WERI-Rb-1 (cell line): ENCODE measurements at regions not wholly inside any gene's neighbourhood (a gene's known extent, or its start where the extent isn't known, plus 50 kb on each side); places are given as distances from the start of the nearest gene placed in this dataset.

Source experiments
- DNase-seq: peaks from one replicate; pipeline ENCODE4 v3.0.0-alpha.2; 2020
- H3K27ac ChIP-seq: fragments of 250-450 bp; sonication (Bioruptor Pico); 2 replicates; pipeline ENCODE4 v1.5.1; 2020; ENCODE audit warnings: mild to moderate bottlenecking, moderate library complexity
- H3K27me3 ChIP-seq: fragments of 250-450 bp; sonication (Bioruptor Pico); 2 replicates; pipeline ENCODE4 v1.5.1; 2021; ENCODE audit warnings: mild to moderate bottlenecking, low read depth, moderate library complexity; ENCODE audit not compliant: insufficient read depth, severe bottlenecking
- H3K36me3 ChIP-seq: fragments of 250-450 bp; sonication (Bioruptor Pico); 2 replicates; pipeline ENCODE4 v1.5.1; 2020; ENCODE audit warnings: mild to moderate bottlenecking, moderate library complexity
- H3K4me3 ChIP-seq: 2 replicates; pipeline ENCODE4 v1.5.1; 2011; ENCODE audit warnings: low read depth, mild to moderate bottlenecking, control low read depth, low read length
- H3K9me3 ChIP-seq: fragments of 250-450 bp; sonication (Bioruptor Pico); 2 replicates; pipeline ENCODE4 v1.5.1; 2021; ENCODE audit warnings: mild to moderate bottlenecking, moderate library complexity; ENCODE audit not compliant: severe bottlenecking
- TF ChIP-seq, protein P1 (sequence below): IDR thresholded peaks from 2 replicates; pipeline ENCODE4 v1.5.1; 2011; ENCODE audit warnings: low read depth, mild to moderate bottlenecking, control low read depth, inconsistent platforms, low read length

GRCh38 chr1:117268535-117269455 is 58.1 kb upstream of the VTCN1 start:
- no peak overlapping the region for H3K27ac ChIP-seq
- no peaks in the 10 kb centered on the region for H3K27me3 ChIP-seq
- TF ChIP-seq, protein P1, sequence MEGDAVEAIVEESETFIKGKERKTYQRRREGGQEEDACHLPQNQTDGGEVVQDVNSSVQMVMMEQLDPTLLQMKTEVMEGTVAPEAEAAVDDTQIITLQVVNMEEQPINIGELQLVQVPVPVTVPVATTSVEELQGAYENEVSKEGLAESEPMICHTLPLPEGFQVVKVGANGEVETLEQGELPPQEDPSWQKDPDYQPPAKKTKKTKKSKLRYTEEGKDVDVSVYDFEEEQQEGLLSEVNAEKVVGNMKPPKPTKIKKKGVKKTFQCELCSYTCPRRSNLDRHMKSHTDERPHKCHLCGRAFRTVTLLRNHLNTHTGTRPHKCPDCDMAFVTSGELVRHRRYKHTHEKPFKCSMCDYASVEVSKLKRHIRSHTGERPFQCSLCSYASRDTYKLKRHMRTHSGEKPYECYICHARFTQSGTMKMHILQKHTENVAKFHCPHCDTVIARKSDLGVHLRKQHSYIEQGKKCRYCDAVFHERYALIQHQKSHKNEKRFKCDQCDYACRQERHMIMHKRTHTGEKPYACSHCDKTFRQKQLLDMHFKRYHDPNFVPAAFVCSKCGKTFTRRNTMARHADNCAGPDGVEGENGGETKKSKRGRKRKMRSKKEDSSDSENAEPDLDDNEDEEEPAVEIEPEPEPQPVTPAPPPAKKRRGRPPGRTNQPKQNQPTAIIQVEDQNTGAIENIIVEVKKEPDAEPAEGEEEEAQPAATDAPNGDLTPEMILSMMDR, result no peak
- DNase-seq, result no peak
- H3K9me3 ChIP-seq, result peaks cover 4% of the 10 kb centered on the region
- no peaks in the 10 kb centered on the region for H3K36me3 ChIP-seq
- H3K4me3 ChIP-seq, result no peak overlapping the region

- no peak for DNase-seq
- H3K9me3 ChIP-seq, result no peaks in the 10 kb centered on the region
- H3K27me3 ChIP-seq, result no peaks in the 10 kb centered on the region
- H3K27ac ChIP-seq, result no peak overlapping the region
- no peak overlapping the region for H3K4me3 ChIP-seq
- TF ChIP-seq, protein P1, result no peak
- H3K36me3 ChIP-seq, result no peaks in the 10 kb centered on the region
These were observed 56.6 kb upstream of the VTCN1 start for GRCh38 chr1:117267232-117267774.

DNA sequence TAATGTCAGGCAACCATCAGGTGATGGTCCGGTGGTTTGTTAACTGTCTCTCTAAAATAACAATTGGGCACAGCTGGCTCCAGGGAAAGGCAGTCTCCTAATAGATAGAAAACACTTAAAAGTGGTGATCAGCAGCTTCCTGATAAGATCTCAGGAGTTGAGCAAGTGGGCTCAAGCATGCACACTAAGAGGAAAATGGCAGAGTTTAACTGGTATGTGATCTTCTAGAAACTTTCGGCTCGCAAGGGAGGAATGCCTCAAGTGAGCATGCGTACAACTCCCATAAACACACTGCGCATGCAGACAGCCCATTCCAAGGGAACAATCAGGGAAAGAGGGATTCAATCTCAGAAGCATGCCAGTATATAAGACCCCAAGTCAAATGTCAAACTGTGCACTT is 52.2 kb upstream of the VTCN1 start:
- Histone ChIP-seq H3K9me3 (no peaks in the 10 kb centered on the region), H3K36me3 (no peaks in the 10 kb centered on the region), H3K4me3 (no peak overlapping the region), H3K27ac (no peak overlapping the region), H3K27me3 (no peaks in the 10 kb centered on the region)
- DNase-seq, result no peak
- TF ChIP-seq, protein P1, result no peak

DNA sequence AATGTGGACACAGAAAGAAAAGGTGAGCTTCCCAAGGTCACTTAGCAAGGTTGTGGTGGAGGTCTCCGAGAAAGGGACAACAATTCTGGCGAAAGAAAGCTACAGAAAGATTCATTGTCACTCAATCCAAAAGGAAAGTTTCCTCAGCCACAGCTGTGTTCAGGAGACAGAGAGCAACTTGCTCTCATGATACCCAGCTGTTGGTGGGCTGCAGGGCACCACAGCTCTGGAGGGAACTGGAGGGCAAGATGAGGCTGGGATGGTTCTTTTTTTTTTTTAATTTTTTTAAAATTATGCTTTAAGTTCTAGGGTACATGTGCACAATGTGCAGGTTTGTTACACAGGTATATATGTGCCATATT is 50.7 kb upstream of the VTCN1 start:
- Histone ChIP-seq H3K4me3 (no peak overlapping the region), H3K27me3 (no peaks in the 10 kb centered on the region), H3K9me3 (no peaks in the 10 kb centered on the region), H3K36me3 (no peaks in the 10 kb centered on the region), H3K27ac (no peak overlapping the region)
- DNase-seq, result no peak
- TF ChIP-seq, protein P1, result no peak

- TF ChIP-seq, protein P1, result no peak
- no peak for DNase-seq
- H3K9me3 ChIP-seq, result no peaks in the 10 kb centered on the region
These were observed 50.2 kb upstream of the VTCN1 start for GRCh38 chr1:117260761-117261423.

More at GRCh38 chr1:117260761-117261423, 50.2 kb upstream of the VTCN1 start:
- no peak overlapping the region for H3K4me3 ChIP-seq
- H3K27me3 ChIP-seq, result no peaks in the 10 kb centered on the region
- H3K36me3 ChIP-seq, result no peaks in the 10 kb centered on the region
- no peak overlapping the region for H3K27ac ChIP-seq
